ENCODE measurements at regions not wholly inside any gene's neighbourhood (a gene's known extent, or its start where the extent isn't known, plus 50 kb on each side); places are given as distances from the start of the nearest gene placed in this dataset.

DNA sequence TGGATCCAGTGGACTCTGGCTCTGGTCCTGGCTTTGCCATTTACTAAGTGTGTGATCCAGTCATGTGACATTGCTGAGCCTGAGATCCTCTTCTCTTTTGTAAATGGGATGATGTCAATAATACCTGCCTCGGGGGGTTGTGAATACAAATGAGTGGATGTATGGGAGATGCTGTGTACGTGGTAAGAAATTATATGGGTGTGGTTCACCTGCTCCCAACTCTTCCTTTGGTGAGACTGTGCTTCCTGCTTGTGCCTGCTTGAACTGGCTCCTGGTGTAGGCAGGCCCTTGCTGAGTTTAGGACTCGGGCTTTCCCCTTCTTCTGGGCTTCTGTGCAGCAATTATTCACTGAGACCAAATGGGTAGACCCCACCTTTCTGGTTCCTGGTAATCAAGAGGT, 189.5 kb upstream of the FRMD6 start:
- TF ChIP-seq CTCF (IDR thresholded peaks at IDR 0.05; ENCODE audit: low read depth, low read length, poor library complexity, severe bottlenecking) (no peak), EZH2phosphoT487 (IDR thresholded peaks at IDR 0.05; ENCODE audit: borderline replicate concordance, low read length) (no peak)

Measured in DOHH2 (cell line).